T-cell (primary cell): ENCODE measurements at regions not wholly inside any gene's neighbourhood (a gene's known extent, or its start where the extent isn't known, plus 50 kb on each side); places are given as distances from the start of the nearest gene placed in this dataset.

Experiments used
- ATAC-seq, 4 experiments: fragments of 200-7000 bp in 3 of 4; fragments of 150-1000 bp in 1 of 4; cut with Tn5 transposase; replicated peaks in 1 of 4; 1 replicate in 3 of 4; 2 replicates in 1 of 4; pipeline ENCODE4 v1.10.0; 2021; ENCODE audit warnings: moderate library complexity in 3 of 4, mild to moderate bottlenecking in 2 of 4, moderate number of reproducible peaks in 1 of 4
- CTCF ChIA-PET, 2 donors: fragments of 300-600 bp; sonication (Branson Sonifier 250); formaldehyde crosslinking; loops; one replicate each; lab custom pipeline; 2022; ENCODE audit warnings: antibody characterized with exemption in 2 of 2; lab: Charles Lee
- POLR2A ChIA-PET, 2 donors: fragments of 300-600 bp; sonication (Branson Sonifier 250); formaldehyde crosslinking; loops; one replicate each; lab custom pipeline; 2022; ENCODE audit warnings: antibody characterized with exemption in 2 of 2; lab: Charles Lee
- DNase-seq, 35 experiments: peaks; one replicate each; pipeline versions ENCODE4 v3.0.0 to v3.0.0-alpha.2; 2013 to 2023
- H3K27ac ChIP-seq: one replicate; pipeline ENCODE4 v1.5.1; 2013; ENCODE audit warnings: low read length
- H3K27me3 ChIP-seq, 2 experiments: replicated peaks in 1 of 2; 1 replicate in 1 of 2; 2 replicates in 1 of 2; pipeline versions ENCODE4 v1.6.1 to v1.7.0; 2013; ENCODE audit warnings: low read length in 1 of 2, mixed read lengths in 1 of 2; ENCODE audit not compliant: control insufficient read depth in 2 of 2, insufficient read depth in 2 of 2; ENCODE audit errors: extremely low read depth in 1 of 2
- H3K36me3 ChIP-seq, 2 donors: 1 replicate in 1 of 2; 2 replicates in 1 of 2; pipeline versions ENCODE4 v1.6.1 to v1.7.0; 2013; ENCODE audit warnings: low read length in 1 of 2; ENCODE audit not compliant: control insufficient read depth in 2 of 2, insufficient read depth in 1 of 2; ENCODE audit errors: extremely low read depth in 1 of 2
- H3K4me1 ChIP-seq, 2 experiments: 1 replicate in 1 of 2; 2 replicates in 1 of 2; pipeline versions ENCODE4 v1.6.1 to v1.7.0; 2013; ENCODE audit warnings: low read length in 2 of 2, mixed read lengths in 1 of 2; ENCODE audit not compliant: insufficient read depth in 2 of 2, control insufficient read depth in 1 of 2; ENCODE audit errors: extremely low read depth in 1 of 2
- H3K4me3 ChIP-seq, 2 donors: 1 replicate in 1 of 2; 2 replicates in 1 of 2; pipeline versions ENCODE4 v1.5.1 to v1.7.0; 2013; ENCODE audit warnings: mild to moderate bottlenecking in 2 of 2, low read length in 1 of 2, moderate library complexity in 1 of 2; ENCODE audit not compliant: control insufficient read depth in 1 of 2; ENCODE audit errors: extremely low read depth in 1 of 2
- H3K9me3 ChIP-seq: 2 replicates; pipeline ENCODE4 v1.7.0; 2013
- H3K27ac Mint-ChIP-seq, 2 donors: one replicate each; pipeline ENCODE4 v1.8.0; 2020 to 2021; ENCODE audit warnings: mild to moderate bottlenecking in 2 of 2, mixed read lengths in 2 of 2
- H3K27me3 Mint-ChIP-seq, 2 donors: one replicate each; pipeline ENCODE4 v1.8.0; 2021 to 2022; ENCODE audit warnings: mixed read lengths in 2 of 2
- H3K36me3 Mint-ChIP-seq: one replicate; pipeline ENCODE4 v1.8.0; 2021; ENCODE audit warnings: mixed read lengths
- H3K4me1 Mint-ChIP-seq, 3 donors: one replicate each; pipeline ENCODE4 v1.8.0; 2020 to 2022; ENCODE audit warnings: mixed read lengths in 3 of 3, mild to moderate bottlenecking in 1 of 3
- H3K4me3 Mint-ChIP-seq, 3 donors: one replicate each; pipeline ENCODE4 v1.8.0; 2020 to 2022; ENCODE audit warnings: mild to moderate bottlenecking in 3 of 3, mixed read lengths in 3 of 3, moderate library complexity in 3 of 3
- H3K9me3 Mint-ChIP-seq, 3 donors: one replicate each; pipeline ENCODE4 v1.8.0; 2020 to 2022; ENCODE audit warnings: mixed read lengths in 3 of 3
- WGBS: methylation state at CpG from one replicate; pipeline ENCODE4 v1.1.5; 2013; ENCODE audit warnings: missing lambda C conversion rate; ENCODE audit not compliant: insufficient coverage; 5-methylcytosine and 5-hydroxymethylcytosine counted together

GRCh38 chr15:36468746-36469145, 110.7 kb upstream of the CDIN1 start:
- ATAC-seq (no peak), DNase-seq (no peak)
- peaks cover 3 to 6% of the 10 kb centered on the region in 2 donors for H3K27me3 Mint-ChIP-seq
- Histone ChIP-seq H3K27me3 (no peaks in the 10 kb centered on the region), H3K9me3 (no peaks in the 10 kb centered on the region), H3K4me3 (no peak overlapping the region), H3K27ac (no peak overlapping the region), H3K36me3 (no peaks in the 10 kb centered on the region), H3K4me1 (no peaks in the 10 kb centered on the region)
- H3K36me3 Mint-ChIP-seq = no peaks in the 10 kb centered on the region
- ChIA-PET POLR2A (interaction anchor here in 1 of 2 donors (0.6 kb wide), 1 partner anchor 28 kb away, joined by 3 read pairs; no protein-coding TSS in a partner anchor), CTCF (no interaction called here)
- H3K4me1 Mint-ChIP-seq = no peaks in the 10 kb centered on the region
- WGBS = no CpG with 5 or more reads among the region's 5 CpGs
- H3K27ac Mint-ChIP-seq = no peak overlapping the region
- no peak overlapping the region for H3K4me3 Mint-ChIP-seq
- H3K9me3 Mint-ChIP-seq = peaks cover 0 to 3% (median 0%) of the 10 kb centered on the region in 3 donors

- Histone ChIP-seq H3K27me3 (no peaks in the 10 kb centered on the region), H3K9me3 (no peaks in the 10 kb centered on the region), H3K4me3 (no peak overlapping the region), H3K4me1 (no peaks in the 10 kb centered on the region), H3K36me3 (no peaks in the 10 kb centered on the region), H3K27ac (no peak overlapping the region)
- Mint-ChIP-seq H3K36me3 (no peaks in the 10 kb centered on the region), H3K9me3 (no peaks in the 10 kb centered on the region), H3K4me3 (no peak overlapping the region), H3K27me3 (peaks cover 3 to 6% of the 10 kb centered on the region in 2 donors), H3K4me1 (no peaks in the 10 kb centered on the region), H3K27ac (no peak overlapping the region)
- CTCF ChIA-PET = no interaction called here
- ATAC-seq (no peak), DNase-seq (no peak)
- POLR2A ChIA-PET = interaction anchor here in 1 of 2 donors (0.6 kb wide), 1 partner anchor 28 kb away, joined by 3 read pairs; no protein-coding TSS in a partner anchor
- WGBS = no CpG with 5 or more reads among the region's 7 CpGs
These were observed 110.0 kb upstream of the CDIN1 start for GRCh38 chr15:36469311-36469966.

- Mint-ChIP-seq H3K27ac (no peak overlapping the region), H3K4me1 (no peaks in the 10 kb centered on the region), H3K4me3 (no peak overlapping the region), H3K36me3 (no peaks in the 10 kb centered on the region), H3K9me3 (no peaks in the 10 kb centered on the region), H3K27me3 (peaks cover 3 to 6% of the 10 kb centered on the region in 2 donors)
- Histone ChIP-seq H3K4me1 (no peaks in the 10 kb centered on the region), H3K4me3 (no peak overlapping the region), H3K27me3 (no peaks in the 10 kb centered on the region), H3K36me3 (no peaks in the 10 kb centered on the region), H3K9me3 (no peaks in the 10 kb centered on the region), H3K27ac (no peak overlapping the region)
- ATAC-seq (no peak), DNase-seq (no peak)
- 94% methylated on average over 3 of the region's 3 CpGs for WGBS
- POLR2A ChIA-PET = no interaction called here
- CTCF ChIA-PET = no interaction called here
These were observed 106.8 kb upstream of the CDIN1 start for GRCh38 chr15:36472672-36473071.

GRCh38 chr15:36478561-36478960, 100.9 kb upstream of the CDIN1 start:
- no peaks in the 10 kb centered on the region for H3K36me3 ChIP-seq
- Mint-ChIP-seq H3K27me3 (peaks cover 0 to 4% of the 10 kb centered on the region in 2 donors), H3K9me3 (no peaks in the 10 kb centered on the region), H3K4me3 (no peak overlapping the region), H3K4me1 (no peaks in the 10 kb centered on the region), H3K27ac (no peak overlapping the region), H3K36me3 (no peaks in the 10 kb centered on the region)
- no peak overlapping the region for H3K4me3 ChIP-seq
- no peaks in the 10 kb centered on the region for H3K4me1 ChIP-seq
- 80% methylated on average over 1 of the region's 2 CpGs for WGBS
- DNase-seq (no peak), ATAC-seq (no peak)
- H3K9me3 ChIP-seq = no peaks in the 10 kb centered on the region
- CTCF ChIA-PET = no interaction called here
- H3K27ac ChIP-seq = no peak overlapping the region
- POLR2A ChIA-PET = no interaction called here
- H3K27me3 ChIP-seq = no peaks in the 10 kb centered on the region

- no peak overlapping the region for H3K27ac ChIP-seq
- no peaks in the 10 kb centered on the region for H3K36me3 ChIP-seq
- Mint-ChIP-seq H3K4me1 (no peaks in the 10 kb centered on the region), H3K9me3 (no peaks in the 10 kb centered on the region), H3K27ac (no peak overlapping the region), H3K27me3 (peaks cover 0 to 4% of the 10 kb centered on the region in 2 donors), H3K4me3 (no peak overlapping the region), H3K36me3 (no peaks in the 10 kb centered on the region)
- DNase-seq (no peak), ATAC-seq (no peak)
- WGBS = no CpG with 5 or more reads among the region's 9 CpGs
- no peak overlapping the region for H3K4me3 ChIP-seq
- no peaks in the 10 kb centered on the region for H3K27me3 ChIP-seq
- CTCF ChIA-PET = no interaction called here
- H3K9me3 ChIP-seq = no peaks in the 10 kb centered on the region
- no peaks in the 10 kb centered on the region for H3K4me1 ChIP-seq
- POLR2A ChIA-PET = no interaction called here
These were observed 100.1 kb upstream of the CDIN1 start for GRCh38 chr15:36479200-36479896.

GRCh38 chr15:36481156-36481555, 98.3 kb upstream of the CDIN1 start:
- CTCF ChIA-PET = no interaction called here
- H3K4me3 Mint-ChIP-seq = no peak overlapping the region
- no CpG with 5 or more reads among the region's 1 CpG for WGBS
- no peaks in the 10 kb centered on the region for H3K4me1 Mint-ChIP-seq
- DNase-seq (no peak), ATAC-seq (no peak)
- peaks cover 0 to 4% of the 10 kb centered on the region in 2 donors for H3K27me3 Mint-ChIP-seq
- H3K36me3 ChIP-seq = no peaks in the 10 kb centered on the region
- H3K4me3 ChIP-seq = no peak overlapping the region
- H3K27me3 ChIP-seq = no peaks in the 10 kb centered on the region
- no peaks in the 10 kb centered on the region for H3K36me3 Mint-ChIP-seq
- no peaks in the 10 kb centered on the region for H3K9me3 Mint-ChIP-seq
- H3K27ac Mint-ChIP-seq = no peak overlapping the region
- POLR2A ChIA-PET = no interaction called here
- H3K4me1 ChIP-seq = no peaks in the 10 kb centered on the region
- no peaks in the 10 kb centered on the region for H3K9me3 ChIP-seq
- H3K27ac ChIP-seq = no peak overlapping the region
